CD14-positive monocyte (primary cell): ENCODE measurements at regions not wholly inside any gene's neighbourhood (a gene's known extent, or its start where the extent isn't known, plus 50 kb on each side); places are given as distances from the start of the nearest gene placed in this dataset.

Experiments used
- DNase-seq, 3 donors: peaks; one replicate each; pipeline ENCODE4 v3.0.0-alpha.2; 2011 to 2022
- H2AFZ ChIP-seq: 2 replicates; pipeline ENCODE4 v1.6.0; 2012; ENCODE audit warnings: mild to moderate bottlenecking, low read depth, low read length, inconsistent platforms; ENCODE audit not compliant: insufficient read depth, poor library complexity, severe bottlenecking
- H3K27ac ChIP-seq, 2 donors: 1 replicate in 1 of 2; 2 replicates in 1 of 2; pipeline ENCODE4 v1.5.1; 2012 to 2013; ENCODE audit warnings: low read length in 2 of 2, control low read depth in 1 of 2, inconsistent platforms in 1 of 2, low read depth in 1 of 2, mild to moderate bottlenecking in 1 of 2
- H3K27me3 ChIP-seq, 2 donors: one replicate each; pipeline versions ENCODE4 v1.6.0 to v1.6.1; 2011 to 2013; ENCODE audit warnings: low read length in 2 of 2; ENCODE audit not compliant: control insufficient read depth in 2 of 2, insufficient read depth in 2 of 2
- H3K36me3 ChIP-seq, 2 donors: replicated peaks in 1 of 2; 1 replicate in 1 of 2; 2 replicates in 1 of 2; pipeline versions ENCODE4 v1.5.1 to v1.6.1; 2012 to 2013; ENCODE audit warnings: low read length in 2 of 2, control low read depth in 1 of 2, inconsistent platforms in 1 of 2, mild to moderate bottlenecking in 1 of 2; ENCODE audit not compliant: insufficient read depth in 2 of 2, control insufficient read depth in 1 of 2
- H3K4me1 ChIP-seq, 2 donors: 1 replicate in 1 of 2; 2 replicates in 1 of 2; pipeline versions ENCODE4 v1.5.1 to v1.6.1; 2012 to 2013; ENCODE audit warnings: low read length in 2 of 2, control low read depth in 1 of 2, inconsistent platforms in 1 of 2, mild to moderate bottlenecking in 1 of 2, moderate library complexity in 1 of 2; ENCODE audit not compliant: insufficient read depth in 2 of 2, control insufficient read depth in 1 of 2
- H3K4me2 ChIP-seq: replicated peaks from 2 replicates; pipeline ENCODE3; 2012; ENCODE audit warnings: low read length, moderate library complexity, mild to moderate bottlenecking; ENCODE audit not compliant: poor library complexity, severe bottlenecking; ENCODE audit errors: extremely low read depth
- H3K4me3 ChIP-seq, 3 experiments: fragments of 200-600 bp in 1 of 3; sonication (generic) in 1 of 3; replicated peaks in 1 of 3; 1 replicate in 2 of 3; 2 replicates in 1 of 3; pipeline ENCODE4 v1.5.1; 2011 to 2013; ENCODE audit warnings: low read length in 3 of 3, mild to moderate bottlenecking in 3 of 3, control low read depth in 2 of 3, low read depth in 2 of 3, inconsistent platforms in 1 of 3, moderate library complexity in 1 of 3
- H3K79me2 ChIP-seq: 2 replicates; pipeline ENCODE4 v1.6.0; 2012; ENCODE audit warnings: mild to moderate bottlenecking, control low read depth, inconsistent platforms, low read length, moderate library complexity; ENCODE audit not compliant: insufficient read depth
- H3K9ac ChIP-seq: 2 replicates; pipeline ENCODE4 v1.6.0; 2017; ENCODE audit warnings: low read length, mild to moderate bottlenecking; ENCODE audit not compliant: insufficient read depth, poor library complexity, severe bottlenecking
- H3K9me3 ChIP-seq, 2 donors: replicated peaks in 1 of 2; 1 replicate in 1 of 2; 2 replicates in 1 of 2; pipeline versions ENCODE4 v1.5.1 to v1.6.1; 2012 to 2013; ENCODE audit warnings: low read length in 2 of 2, control low read depth in 1 of 2; ENCODE audit not compliant: control insufficient read depth in 1 of 2, insufficient read depth in 1 of 2
- H4K20me1 ChIP-seq: 2 replicates; pipeline ENCODE4 v1.6.0; 2012; ENCODE audit warnings: mild to moderate bottlenecking, low read length, control low read depth, moderate library complexity; ENCODE audit not compliant: insufficient read depth
- H3K27ac Mint-ChIP-seq, 7 donors: one replicate each; pipeline ENCODE4 v1.8.0; 2020; ENCODE audit warnings: mild to moderate bottlenecking in 7 of 7, mixed read lengths in 7 of 7, moderate library complexity in 6 of 7, inconsistent platforms in 2 of 7
- H3K27me3 Mint-ChIP-seq, 3 donors: one replicate each; pipeline ENCODE4 v1.8.0; 2021 to 2022; ENCODE audit warnings: low read depth in 3 of 3, mild to moderate bottlenecking in 3 of 3, mixed read lengths in 3 of 3, moderate library complexity in 3 of 3, inconsistent platforms in 1 of 3
- H3K36me3 Mint-ChIP-seq, 2 donors: one replicate each; pipeline ENCODE4 v1.8.0; 2020; ENCODE audit warnings: mixed read lengths in 2 of 2, inconsistent platforms in 1 of 2, mild to moderate bottlenecking in 1 of 2
- H3K4me1 Mint-ChIP-seq: one replicate; pipeline ENCODE4 v1.8.0; 2020; ENCODE audit warnings: mild to moderate bottlenecking, mixed read lengths
- H3K4me3 Mint-ChIP-seq, 2 donors: one replicate each; pipeline ENCODE4 v1.8.0; 2020; ENCODE audit warnings: mild to moderate bottlenecking in 2 of 2, mixed read lengths in 2 of 2, moderate library complexity in 1 of 2
- H3K9me3 Mint-ChIP-seq, 7 donors: one replicate each; pipeline ENCODE4 v1.8.0; 2020 to 2022; ENCODE audit warnings: mixed read lengths in 7 of 7, mild to moderate bottlenecking in 6 of 7, moderate library complexity in 6 of 7, inconsistent platforms in 2 of 7
- CTCF ChIP-seq: fragments of 200-600 bp; IDR thresholded peaks from one replicate; pipeline ENCODE4 v1.8.0; 2022; ENCODE audit warnings: antibody characterized with exemption, mild to moderate bottlenecking
- WGBS: methylation state at CpG from one replicate; pipeline ENCODE4 v1.1.5; 2013; ENCODE audit warnings: missing lambda C conversion rate; ENCODE audit not compliant: insufficient coverage; 5-methylcytosine and 5-hydroxymethylcytosine counted together
- intact Hi-C, 2 donors: fragments of 100-400 bp; cut with micrococcal nuclease; formaldehyde crosslinking; loops; one replicate each; pipeline versions ENCODE4 v1.15.0 to v1.15.1; 2023

DNA sequence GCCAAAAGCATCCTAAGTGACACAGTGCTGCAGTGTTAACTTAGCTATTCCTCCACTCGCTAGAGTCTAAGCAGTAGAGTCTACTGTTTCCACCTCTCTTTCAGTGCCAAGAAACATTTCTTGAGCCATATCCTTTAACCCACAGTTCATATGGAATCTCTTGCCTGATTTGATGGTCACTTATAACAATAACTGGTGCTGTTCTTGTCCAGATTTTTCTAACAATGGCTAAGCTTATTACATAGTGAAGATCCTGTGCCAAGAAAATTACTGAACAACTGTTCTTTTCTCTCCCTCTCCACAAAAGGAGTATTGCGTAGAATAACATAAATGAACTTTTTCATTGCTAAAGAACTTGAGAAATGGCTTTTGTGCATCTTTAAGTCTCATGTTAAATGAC lies 121.3 kb downstream of the CDC7 start:
- Mint-ChIP-seq H3K36me3 (no peaks in the 10 kb centered on the region), H3K4me1 (no peaks in the 10 kb centered on the region), H3K4me3 (no peak overlapping the region), H3K27me3 (peaks cover 3 to 7% (median 4%) of the 10 kb centered on the region in 3 donors), H3K27ac (no peak overlapping the region), H3K9me3 (peaks cover 0 to 4% (median 0%) of the 10 kb centered on the region in 7 donors)
- Histone ChIP-seq H3K4me2 (no peak overlapping the region), H3K9me3 (no peaks in the 10 kb centered on the region), H3K27ac (no peak overlapping the region), H4K20me1 (no peaks in the 10 kb centered on the region), H3K79me2 (no peaks in the 10 kb centered on the region), H3K9ac (no peak overlapping the region), H3K4me3 (no peak overlapping the region), H3K4me1 (no peaks in the 10 kb centered on the region), H3K36me3 (no peaks in the 10 kb centered on the region), H3K27me3 (no peaks in the 10 kb centered on the region), H2AFZ (no peak overlapping the region)
- intact Hi-C loops = no loop called here
- no peak for TF ChIP-seq CTCF
- WGBS = 100% methylated on average over 1 of the region's 2 CpGs
- no peak for DNase-seq

- TF ChIP-seq CTCF = no peak
- Mint-ChIP-seq H3K36me3 (no peaks in the 10 kb centered on the region), H3K4me3 (no peak overlapping the region), H3K9me3 (peaks cover 0 to 4% (median 2%) of the 10 kb centered on the region in 7 donors), H3K27me3 (peaks cover 1 to 7% (median 2%) of the 10 kb centered on the region in 3 donors), H3K27ac (no peak overlapping the region), H3K4me1 (no peaks in the 10 kb centered on the region)
- WGBS = 97% methylated on average over 2 of the region's 3 CpGs
- DNase-seq = no peak
- Histone ChIP-seq H3K27ac (no peak overlapping the region), H3K4me3 (no peak overlapping the region), H3K4me2 (no peak overlapping the region), H3K9me3 (no peaks in the 10 kb centered on the region), H3K9ac (no peak overlapping the region), H3K27me3 (no peaks in the 10 kb centered on the region), H2AFZ (no peak overlapping the region), H3K36me3 (no peaks in the 10 kb centered on the region), H4K20me1 (no peaks in the 10 kb centered on the region), H3K79me2 (no peaks in the 10 kb centered on the region), H3K4me1 (no peaks in the 10 kb centered on the region)
- intact Hi-C loops = no loop called here
Observed at GRCh38 chr1:91622616-91623015, 122.0 kb downstream of the CDC7 start.
